MM.1S (cell line): ENCODE measurements at regions not wholly inside any gene's neighbourhood (a gene's known extent, or its start where the extent isn't known, plus 50 kb on each side); places are given as distances from the start of the nearest gene placed in this dataset.

Experiments used
- CTCF ChIP-seq: fragments of 300-600 bp; sonication (generic); IDR thresholded peaks from 2 replicates; pipeline ENCODE4 v1.5.1; 2016; ENCODE audit warnings: antibody characterized with exemption, low read length, mixed read lengths
- EZH2 ChIP-seq: fragments of 300-600 bp; sonication (generic); optimal IDR thresholded peaks from 2 replicates; pipeline ENCODE3; 2017; ENCODE audit warnings: low read depth, mild to moderate bottlenecking, antibody characterized with exemption, low read length, mixed read lengths
- EZH2phosphoT487 ChIP-seq: fragments of 300-600 bp; sonication (generic); IDR thresholded peaks from 2 replicates; pipeline ENCODE4 v1.6.1; 2018; ENCODE audit warnings: antibody characterized with exemption, low read length

GRCh38 chr3:30505866-30506520, 100.4 kb upstream of the TGFBR2 start:
- TF ChIP-seq CTCF (no peak), EZH2 (no peak), EZH2phosphoT487 (no peak)
